ENCODE measurements at regions not wholly inside any gene's neighbourhood (a gene's known extent, or its start where the extent isn't known, plus 50 kb on each side); places are given as distances from the start of the nearest gene placed in this dataset.

DNA sequence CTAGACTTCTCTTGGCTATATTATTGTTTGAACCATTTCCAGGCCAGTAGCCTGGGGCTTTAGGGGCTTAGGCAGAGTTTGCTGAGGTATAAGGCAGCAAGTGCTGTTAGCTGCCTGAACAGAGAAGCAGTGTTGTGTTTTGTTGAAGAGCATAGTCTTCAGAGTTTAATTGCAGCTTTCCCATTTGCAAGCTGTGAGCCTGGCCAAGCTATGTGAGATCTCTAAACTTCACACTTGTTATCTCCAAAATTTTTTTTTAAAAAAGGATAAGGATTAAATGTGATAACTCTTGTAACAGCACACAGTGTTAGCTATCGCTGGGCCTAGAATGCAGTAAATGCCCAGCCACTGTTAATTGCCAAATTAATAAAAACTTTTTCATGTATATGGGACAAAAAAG is 782.4 kb downstream of the REEP3 start:
- Histone ChIP-seq H3K4me1 (peaks cover 7% of the 10 kb centered on the region), H3K9me3 (ENCODE audit: low read depth) (no peaks in the 10 kb centered on the region), H3K36me3 (no peaks in the 10 kb centered on the region), H3K27ac (no peak overlapping the region), H3K4me2 (no peak overlapping the region), H3F3A (ENCODE audit: low read depth) (peaks cover 10% of the 10 kb centered on the region), H2AFZ (replicated peaks) (no peak overlapping the region), H3K27me3 (no peaks in the 10 kb centered on the region), H3K9ac (no peak overlapping the region), H3K4me3 (no peak overlapping the region), H4K20me1 (ENCODE audit: low read depth) (no peaks in the 10 kb centered on the region), H3K79me2 (ENCODE audit: low read depth) (no peaks in the 10 kb centered on the region)
- Mint-ChIP-seq H3K9me3 (peaks cover 13% of the 10 kb centered on the region), H3K27me3 (ENCODE audit: insufficient read depth, low read depth) (no peaks in the 10 kb centered on the region), H3K36me3 (peaks cover 2% of the 10 kb centered on the region), H3K27ac (no peak overlapping the region), H3K4me1 (peaks cover 11% of the 10 kb centered on the region), H3K4me3 (no peak overlapping the region)
- no peak for DNase-seq (ENCODE audit: low spot score)
- TF ChIP-seq, protein P1, sequence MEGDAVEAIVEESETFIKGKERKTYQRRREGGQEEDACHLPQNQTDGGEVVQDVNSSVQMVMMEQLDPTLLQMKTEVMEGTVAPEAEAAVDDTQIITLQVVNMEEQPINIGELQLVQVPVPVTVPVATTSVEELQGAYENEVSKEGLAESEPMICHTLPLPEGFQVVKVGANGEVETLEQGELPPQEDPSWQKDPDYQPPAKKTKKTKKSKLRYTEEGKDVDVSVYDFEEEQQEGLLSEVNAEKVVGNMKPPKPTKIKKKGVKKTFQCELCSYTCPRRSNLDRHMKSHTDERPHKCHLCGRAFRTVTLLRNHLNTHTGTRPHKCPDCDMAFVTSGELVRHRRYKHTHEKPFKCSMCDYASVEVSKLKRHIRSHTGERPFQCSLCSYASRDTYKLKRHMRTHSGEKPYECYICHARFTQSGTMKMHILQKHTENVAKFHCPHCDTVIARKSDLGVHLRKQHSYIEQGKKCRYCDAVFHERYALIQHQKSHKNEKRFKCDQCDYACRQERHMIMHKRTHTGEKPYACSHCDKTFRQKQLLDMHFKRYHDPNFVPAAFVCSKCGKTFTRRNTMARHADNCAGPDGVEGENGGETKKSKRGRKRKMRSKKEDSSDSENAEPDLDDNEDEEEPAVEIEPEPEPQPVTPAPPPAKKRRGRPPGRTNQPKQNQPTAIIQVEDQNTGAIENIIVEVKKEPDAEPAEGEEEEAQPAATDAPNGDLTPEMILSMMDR (IDR thresholded peaks at IDR 0.05) = no peak
- TF ChIP-seq EZH2 (IDR thresholded peaks at IDR 0.05) (no peak), EZH2phosphoT487 (IDR thresholded peaks at IDR 0.05) (no peak)

DNA sequence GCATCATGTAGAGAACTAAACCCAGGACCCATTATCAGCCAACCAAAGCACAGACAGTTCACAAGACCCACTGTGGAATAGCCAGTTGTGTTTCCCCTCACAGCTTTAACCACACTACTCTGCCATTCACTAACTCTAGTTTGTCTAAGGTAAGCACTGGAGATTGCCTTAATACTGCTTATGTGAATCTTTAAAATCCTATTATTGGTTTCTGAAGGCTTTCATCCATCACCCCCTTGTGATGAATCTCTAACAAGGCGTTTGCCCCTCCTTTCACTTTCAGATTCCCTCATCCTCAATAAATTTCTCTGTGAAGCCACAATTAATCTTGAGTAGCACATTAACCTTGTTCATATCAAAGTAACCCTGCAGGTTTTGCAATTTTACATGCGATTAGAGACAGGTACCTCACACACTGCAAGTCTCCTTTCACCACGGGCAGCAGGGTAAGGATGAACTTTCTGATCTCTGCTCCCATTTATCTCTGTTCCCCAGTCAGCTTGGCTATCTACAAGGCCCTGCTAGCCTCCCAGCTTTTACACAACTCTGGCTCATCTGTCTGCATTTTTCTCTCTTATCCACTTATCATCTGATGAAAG is 785.6 kb downstream of the REEP3 start:
- no peak overlapping the region for H3K4me2 ChIP-seq
- no peaks in the 10 kb centered on the region for H3K27me3 ChIP-seq
- H3K79me2 ChIP-seq (ENCODE audit: low read depth) = no peaks in the 10 kb centered on the region
- H3K9ac ChIP-seq = no peak overlapping the region
- TF ChIP-seq EZH2phosphoT487 (IDR thresholded peaks at IDR 0.05) (no peak), EZH2 (IDR thresholded peaks at IDR 0.05) (no peak)
- TF ChIP-seq, protein P1 (IDR thresholded peaks at IDR 0.05) = no peak
- peaks cover 11% of the 10 kb centered on the region for H3K4me1 Mint-ChIP-seq
- peaks cover 10% of the 10 kb centered on the region for H3F3A ChIP-seq (ENCODE audit: low read depth)
- H3K4me3 Mint-ChIP-seq = no peak overlapping the region
- H3K4me3 ChIP-seq = no peak overlapping the region
- no peaks in the 10 kb centered on the region for H3K36me3 ChIP-seq
- H3K27ac Mint-ChIP-seq = no peak overlapping the region
- DNase-seq (ENCODE audit: low spot score) = no peak
- no peak overlapping the region for H2AFZ ChIP-seq (replicated peaks)
- peaks cover 13% of the 10 kb centered on the region for H3K9me3 Mint-ChIP-seq
- H4K20me1 ChIP-seq (ENCODE audit: low read depth) = no peaks in the 10 kb centered on the region
- peaks cover 2% of the 10 kb centered on the region for H3K36me3 Mint-ChIP-seq
- H3K9me3 ChIP-seq (ENCODE audit: low read depth) = no peaks in the 10 kb centered on the region
- H3K4me1 ChIP-seq = peaks cover 7% of the 10 kb centered on the region
- no peaks in the 10 kb centered on the region for H3K27me3 Mint-ChIP-seq (ENCODE audit: insufficient read depth, low read depth)
- H3K27ac ChIP-seq = no peak overlapping the region

DNA sequence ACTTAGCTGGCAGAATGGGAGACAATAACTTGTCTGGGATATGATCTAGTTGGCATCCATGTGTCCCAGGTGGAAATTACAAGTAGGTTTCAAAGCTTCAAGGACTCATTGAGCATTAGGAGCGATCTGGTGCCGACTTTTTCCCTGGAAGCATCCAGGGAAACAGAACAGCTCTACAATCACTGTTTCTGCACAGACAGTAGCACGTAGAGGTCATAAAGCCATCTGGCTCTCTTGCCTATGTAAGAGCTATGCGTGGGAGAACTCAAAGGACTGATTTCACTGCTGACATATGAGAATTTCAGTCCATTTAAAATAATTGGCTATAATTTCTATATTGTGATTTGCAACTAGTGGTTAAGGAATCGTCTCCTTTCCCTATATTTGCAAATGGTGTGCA is 791.7 kb downstream of the REEP3 start:
- Mint-ChIP-seq H3K9me3 (peaks cover under 1% of the 10 kb centered on the region), H3K4me3 (no peak overlapping the region), H3K27me3 (ENCODE audit: insufficient read depth, low read depth) (no peaks in the 10 kb centered on the region), H3K27ac (no peak overlapping the region), H3K4me1 (no peaks in the 10 kb centered on the region), H3K36me3 (no peaks in the 10 kb centered on the region)
- Histone ChIP-seq H3K27ac (no peak overlapping the region), H3K79me2 (ENCODE audit: low read depth) (no peaks in the 10 kb centered on the region), H3F3A (ENCODE audit: low read depth) (no peaks in the 10 kb centered on the region), H3K4me3 (no peak overlapping the region), H3K4me2 (no peak overlapping the region), H2AFZ (replicated peaks) (no peak overlapping the region), H3K9ac (no peak overlapping the region), H3K9me3 (ENCODE audit: low read depth) (no peaks in the 10 kb centered on the region), H3K36me3 (no peaks in the 10 kb centered on the region), H4K20me1 (ENCODE audit: low read depth) (no peaks in the 10 kb centered on the region), H3K4me1 (no peaks in the 10 kb centered on the region), H3K27me3 (no peaks in the 10 kb centered on the region)
- TF ChIP-seq EZH2phosphoT487 (IDR thresholded peaks at IDR 0.05) (no peak), EZH2 (IDR thresholded peaks at IDR 0.05) (no peak)
- TF ChIP-seq, protein P1 (IDR thresholded peaks at IDR 0.05) = no peak
- no peak for DNase-seq (ENCODE audit: low spot score)

Data from neural progenitor cell (in vitro differentiated cells).